ENCODE measurements at regions not wholly inside any gene's neighbourhood (a gene's known extent, or its start where the extent isn't known, plus 50 kb on each side); places are given as distances from the start of the nearest gene placed in this dataset.

DNA sequence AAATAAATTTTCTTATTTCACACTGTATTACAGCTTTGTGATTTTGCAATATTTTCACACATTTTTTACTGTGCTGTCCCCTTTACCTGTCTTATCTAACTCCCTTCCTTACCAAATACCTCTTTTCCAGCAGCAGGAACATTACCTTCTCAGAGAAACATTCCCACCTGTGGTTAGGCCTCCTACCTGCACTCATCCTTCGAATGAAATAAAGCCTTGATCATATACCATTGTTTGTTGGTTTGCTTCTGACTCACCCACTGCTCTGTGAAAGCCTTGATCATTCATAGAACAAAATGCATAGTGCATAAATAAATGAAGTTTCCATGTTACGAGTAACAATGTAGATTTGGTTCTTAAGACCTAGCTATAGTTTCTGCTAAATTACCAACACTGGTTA lies 256.3 kb downstream of the ARL4A start:
- H3K27ac Mint-ChIP-seq (ENCODE audit: unreplicated experiment) = no peak overlapping the region
- TF ChIP-seq, protein P1, sequence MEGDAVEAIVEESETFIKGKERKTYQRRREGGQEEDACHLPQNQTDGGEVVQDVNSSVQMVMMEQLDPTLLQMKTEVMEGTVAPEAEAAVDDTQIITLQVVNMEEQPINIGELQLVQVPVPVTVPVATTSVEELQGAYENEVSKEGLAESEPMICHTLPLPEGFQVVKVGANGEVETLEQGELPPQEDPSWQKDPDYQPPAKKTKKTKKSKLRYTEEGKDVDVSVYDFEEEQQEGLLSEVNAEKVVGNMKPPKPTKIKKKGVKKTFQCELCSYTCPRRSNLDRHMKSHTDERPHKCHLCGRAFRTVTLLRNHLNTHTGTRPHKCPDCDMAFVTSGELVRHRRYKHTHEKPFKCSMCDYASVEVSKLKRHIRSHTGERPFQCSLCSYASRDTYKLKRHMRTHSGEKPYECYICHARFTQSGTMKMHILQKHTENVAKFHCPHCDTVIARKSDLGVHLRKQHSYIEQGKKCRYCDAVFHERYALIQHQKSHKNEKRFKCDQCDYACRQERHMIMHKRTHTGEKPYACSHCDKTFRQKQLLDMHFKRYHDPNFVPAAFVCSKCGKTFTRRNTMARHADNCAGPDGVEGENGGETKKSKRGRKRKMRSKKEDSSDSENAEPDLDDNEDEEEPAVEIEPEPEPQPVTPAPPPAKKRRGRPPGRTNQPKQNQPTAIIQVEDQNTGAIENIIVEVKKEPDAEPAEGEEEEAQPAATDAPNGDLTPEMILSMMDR (IDR thresholded peaks at IDR 0.05; ENCODE audit: unreplicated experiment) = no peak
- peaks cover 4% of the 10 kb centered on the region for H3K9me3 Mint-ChIP-seq (ENCODE audit: low read depth, unreplicated experiment)
- H3K4me3 Mint-ChIP-seq (ENCODE audit: low read depth, unreplicated experiment) = no peak overlapping the region
- H3K4me1 Mint-ChIP-seq (ENCODE audit: low read depth, unreplicated experiment) = peaks cover 25% of the 10 kb centered on the region
- no peak for DNase-seq
- CTCF ChIA-PET = no interaction called here
- no peaks in the 10 kb centered on the region for H3K36me3 Mint-ChIP-seq (ENCODE audit: insufficient read depth, unreplicated experiment)
- no peaks in the 10 kb centered on the region for H3K27me3 Mint-ChIP-seq (ENCODE audit: unreplicated experiment)
- intact Hi-C loops (cut with micrococcal nuclease; ENCODE audit: unreplicated experiment) = loop anchor here (5.0 kb wide), 1 partner anchor 141 kb away; no protein-coding TSS in a partner anchor
- no TSS peak for BruUV-seq (replicated peaks)

DNA sequence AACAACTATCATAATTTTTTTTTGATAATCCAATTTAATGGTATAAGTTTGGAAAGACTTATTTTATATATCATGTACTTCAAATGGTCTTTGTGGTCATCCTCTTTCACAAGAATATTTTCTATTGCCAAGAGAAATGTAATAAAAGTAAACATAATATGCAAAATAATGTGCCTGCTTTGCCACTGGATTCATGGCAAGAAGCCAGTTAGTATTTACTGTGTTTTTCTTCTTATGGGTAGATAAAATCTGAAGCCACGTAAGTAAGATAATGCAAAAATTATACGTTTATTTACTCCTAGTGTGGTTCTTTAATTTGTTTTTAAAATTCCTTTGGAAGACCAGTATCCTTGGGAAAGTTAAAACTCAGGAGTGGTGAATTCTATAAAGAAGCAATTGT lies 258.5 kb downstream of the ARL4A start:
- Mint-ChIP-seq H3K9me3 (ENCODE audit: low read depth, unreplicated experiment) (no peaks in the 10 kb centered on the region), H3K4me3 (ENCODE audit: low read depth, unreplicated experiment) (no peak overlapping the region), H3K27me3 (ENCODE audit: unreplicated experiment) (no peaks in the 10 kb centered on the region), H3K4me1 (ENCODE audit: low read depth, unreplicated experiment) (peaks cover 37% of the 10 kb centered on the region), H3K27ac (ENCODE audit: unreplicated experiment) (no peak overlapping the region), H3K36me3 (ENCODE audit: insufficient read depth, unreplicated experiment) (no peaks in the 10 kb centered on the region)
- TF ChIP-seq, protein P1 (IDR thresholded peaks at IDR 0.05; ENCODE audit: unreplicated experiment) = no peak
- DNase-seq = no peak
- intact Hi-C loops (cut with micrococcal nuclease; ENCODE audit: unreplicated experiment) = no loop called here
- CTCF ChIA-PET = no interaction called here
- no TSS peak for BruUV-seq (replicated peaks)

DNA sequence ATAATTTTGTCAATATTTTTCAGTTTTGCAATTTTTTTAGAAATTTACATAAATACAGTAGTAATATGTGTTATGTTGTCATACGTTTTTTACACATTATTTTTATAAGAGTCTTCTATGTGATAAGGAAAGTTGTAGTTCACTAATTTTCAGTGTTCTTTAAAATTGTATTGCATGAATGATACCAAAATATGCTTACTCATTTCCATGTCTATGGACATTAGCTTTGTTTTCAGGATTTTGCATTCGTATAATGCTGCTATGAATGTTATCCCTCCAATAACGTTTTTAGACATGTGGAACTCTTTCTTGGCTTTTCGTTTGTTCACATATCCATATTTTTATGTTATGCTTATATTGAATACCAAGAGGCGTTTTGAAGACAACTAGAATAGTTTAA lies 260.0 kb downstream of the ARL4A start:
- intact Hi-C loops (cut with micrococcal nuclease; ENCODE audit: unreplicated experiment) = no loop called here
- H3K27ac Mint-ChIP-seq (ENCODE audit: unreplicated experiment) = no peak overlapping the region
- H3K27me3 Mint-ChIP-seq (ENCODE audit: unreplicated experiment) = no peaks in the 10 kb centered on the region
- H3K4me1 Mint-ChIP-seq (ENCODE audit: low read depth, unreplicated experiment) = peaks cover 40% of the 10 kb centered on the region
- DNase-seq = no peak
- no peaks in the 10 kb centered on the region for H3K36me3 Mint-ChIP-seq (ENCODE audit: insufficient read depth, unreplicated experiment)
- BruUV-seq (replicated peaks) = no TSS peak
- H3K9me3 Mint-ChIP-seq (ENCODE audit: low read depth, unreplicated experiment) = no peaks in the 10 kb centered on the region
- TF ChIP-seq, protein P1 (IDR thresholded peaks at IDR 0.05; ENCODE audit: unreplicated experiment) = no peak
- CTCF ChIA-PET = no interaction called here
- no peak overlapping the region for H3K4me3 Mint-ChIP-seq (ENCODE audit: low read depth, unreplicated experiment)

DNA sequence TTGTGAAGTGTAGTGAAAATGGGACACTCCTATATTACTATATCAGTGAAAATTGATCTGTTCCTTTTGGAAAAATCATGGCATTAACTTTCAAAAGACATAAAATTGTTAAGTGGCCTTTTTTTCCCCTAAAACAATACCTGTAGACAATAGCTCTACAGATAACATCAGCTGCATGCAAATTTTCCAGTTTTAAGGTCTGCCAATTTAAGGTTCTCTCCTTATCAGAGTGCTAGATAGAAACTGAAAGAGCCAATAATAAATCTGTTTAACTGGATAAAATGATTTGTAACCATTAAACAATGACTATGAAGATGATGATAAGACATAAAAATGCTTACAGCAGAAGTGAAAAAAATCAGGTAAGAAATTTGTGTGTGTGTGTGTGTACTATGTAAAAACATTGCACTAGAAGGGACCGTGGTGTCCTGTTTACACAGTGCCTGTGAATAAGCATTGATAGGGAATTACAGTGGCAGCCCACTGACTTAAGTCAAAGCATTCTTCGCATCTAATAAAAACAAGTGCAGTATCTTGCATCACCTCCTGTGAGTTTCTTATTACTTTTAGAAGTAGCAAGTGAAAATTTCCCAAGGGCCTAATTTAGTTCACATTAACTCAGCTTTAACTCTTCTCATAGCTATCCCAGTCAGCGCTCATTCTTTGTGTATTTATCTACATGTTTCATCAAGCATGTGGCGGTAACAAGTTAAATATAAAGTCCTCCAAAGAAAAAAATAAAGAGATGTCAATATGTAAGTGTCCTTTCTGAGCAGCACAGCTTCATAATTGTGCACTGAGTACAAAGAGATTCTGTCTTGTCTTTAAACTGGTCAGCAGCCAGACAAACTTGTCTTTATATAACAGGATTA lies 261.9 kb downstream of the ARL4A start:
- intact Hi-C loops (cut with micrococcal nuclease; ENCODE audit: unreplicated experiment) = no loop called here
- BruUV-seq (replicated peaks) = no TSS peak
- H3K4me1 Mint-ChIP-seq (ENCODE audit: low read depth, unreplicated experiment) = peaks cover 22% of the 10 kb centered on the region

More for the DNA sequence above, 261.9 kb downstream of the ARL4A start:
- Mint-ChIP-seq H3K9me3 (ENCODE audit: low read depth, unreplicated experiment) (no peaks in the 10 kb centered on the region), H3K27me3 (ENCODE audit: unreplicated experiment) (no peaks in the 10 kb centered on the region), H3K4me3 (ENCODE audit: low read depth, unreplicated experiment) (no peak overlapping the region), H3K27ac (ENCODE audit: unreplicated experiment) (no peak overlapping the region), H3K36me3 (ENCODE audit: insufficient read depth, unreplicated experiment) (no peaks in the 10 kb centered on the region)
- CTCF ChIA-PET = interaction anchor here (0.7 kb wide), 1 partner anchor 13 kb away, joined by 3 read pairs; no protein-coding TSS in a partner anchor
- TF ChIP-seq, protein P1 (IDR thresholded peaks at IDR 0.05; ENCODE audit: unreplicated experiment) = no peak
- DNase-seq = no peak
